ENCODE measurements at regions not wholly inside any gene's neighbourhood (a gene's known extent, or its start where the extent isn't known, plus 50 kb on each side); places are given as distances from the start of the nearest gene placed in this dataset.

- TF ChIP-seq CTCF (IDR thresholded peaks at IDR 0.05) (no peak), POLR2A (IDR thresholded peaks at IDR 0.05) (no peak)
These were observed 423.5 kb downstream of the COL12A1 start for GRCh38 chr6:74782346-74782745.

All from breast epithelium (tissue), 3 donors.